ENCODE measurements at regions not wholly inside any gene's neighbourhood (a gene's known extent, or its start where the extent isn't known, plus 50 kb on each side); places are given as distances from the start of the nearest gene placed in this dataset.

DNA sequence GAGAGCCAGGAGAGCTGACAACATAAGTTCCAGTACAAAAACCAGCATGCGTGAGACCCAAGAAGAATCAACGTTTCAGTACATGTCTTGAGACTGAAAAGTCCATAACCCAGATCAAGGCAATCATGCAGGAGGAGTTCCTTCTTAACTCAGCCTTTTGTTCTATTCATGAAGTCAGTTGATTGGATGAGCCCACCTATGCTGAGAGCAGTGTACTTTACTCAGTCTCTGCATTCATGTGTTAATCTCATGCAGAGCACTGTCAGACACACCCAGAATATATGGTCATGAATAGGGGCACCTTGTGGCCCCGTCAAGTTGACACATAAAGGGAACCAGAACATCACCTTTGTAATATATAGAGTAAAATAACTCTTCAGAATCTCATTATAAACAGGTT, 653.6 kb upstream of the CNTNAP5 start:
- TF ChIP-seq, protein P1, sequence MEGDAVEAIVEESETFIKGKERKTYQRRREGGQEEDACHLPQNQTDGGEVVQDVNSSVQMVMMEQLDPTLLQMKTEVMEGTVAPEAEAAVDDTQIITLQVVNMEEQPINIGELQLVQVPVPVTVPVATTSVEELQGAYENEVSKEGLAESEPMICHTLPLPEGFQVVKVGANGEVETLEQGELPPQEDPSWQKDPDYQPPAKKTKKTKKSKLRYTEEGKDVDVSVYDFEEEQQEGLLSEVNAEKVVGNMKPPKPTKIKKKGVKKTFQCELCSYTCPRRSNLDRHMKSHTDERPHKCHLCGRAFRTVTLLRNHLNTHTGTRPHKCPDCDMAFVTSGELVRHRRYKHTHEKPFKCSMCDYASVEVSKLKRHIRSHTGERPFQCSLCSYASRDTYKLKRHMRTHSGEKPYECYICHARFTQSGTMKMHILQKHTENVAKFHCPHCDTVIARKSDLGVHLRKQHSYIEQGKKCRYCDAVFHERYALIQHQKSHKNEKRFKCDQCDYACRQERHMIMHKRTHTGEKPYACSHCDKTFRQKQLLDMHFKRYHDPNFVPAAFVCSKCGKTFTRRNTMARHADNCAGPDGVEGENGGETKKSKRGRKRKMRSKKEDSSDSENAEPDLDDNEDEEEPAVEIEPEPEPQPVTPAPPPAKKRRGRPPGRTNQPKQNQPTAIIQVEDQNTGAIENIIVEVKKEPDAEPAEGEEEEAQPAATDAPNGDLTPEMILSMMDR (conservative IDR thresholded peaks at IDR 0.05): no peak
- no peak overlapping the region for H3K4me3 Mint-ChIP-seq
- Histone ChIP-seq H3K4me1 (ENCODE audit: control insufficient read depth, insufficient read depth, low read length) (no peaks in the 10 kb centered on the region), H3K9me3 (ENCODE audit: control insufficient read depth, low read length) (no peaks in the 10 kb centered on the region), H3K9ac (ENCODE audit: extremely low read depth, low read length, poor library complexity, severe bottlenecking) (no peak overlapping the region), H3K27me3 (ENCODE audit: control insufficient read depth, insufficient read depth, low read length, poor library complexity, severe bottlenecking) (no peaks in the 10 kb centered on the region), H3K4me3 (ENCODE audit: low read length) (no peak overlapping the region), H3K36me3 (ENCODE audit: control insufficient read depth, insufficient read depth, low read length) (no peaks in the 10 kb centered on the region), H3K27ac (ENCODE audit: low read depth, low read length) (no peak overlapping the region)
- H3K36me3 Mint-ChIP-seq (ENCODE audit: low read depth): no peaks in the 10 kb centered on the region
- peaks cover 2% of the 10 kb centered on the region for H3K9me3 Mint-ChIP-seq
- no peaks in the 10 kb centered on the region for H3K27me3 Mint-ChIP-seq (ENCODE audit: insufficient read depth)
- no peaks in the 10 kb centered on the region for H3K4me1 Mint-ChIP-seq
- WGBS, 2 experiments (ENCODE audit: insufficient coverage in 1 of 2, insufficient read length in 1 of 2): 79 to 88% methylated on average over 2 to 3 of the region's 3 CpGs
- no peak overlapping the region for H3K27ac Mint-ChIP-seq
- no peak for DNase-seq

GRCh38 chr2:123380370-123380935, 644.6 kb upstream of the CNTNAP5 start:
- Mint-ChIP-seq H3K27ac (no peak overlapping the region), H3K9me3 (peaks cover 2% of the 10 kb centered on the region), H3K36me3 (ENCODE audit: low read depth) (no peaks in the 10 kb centered on the region), H3K4me1 (no peaks in the 10 kb centered on the region), H3K27me3 (ENCODE audit: insufficient read depth) (no peaks in the 10 kb centered on the region), H3K4me3 (no peak overlapping the region)
- DNase-seq: no peak
- WGBS, 2 experiments (ENCODE audit: insufficient coverage in 1 of 2, insufficient read length in 1 of 2): 90 to 100% methylated on average over 2 to 8 of the region's 8 CpGs
- H3K27ac ChIP-seq (ENCODE audit: low read depth, low read length): no peak overlapping the region
- H3K9me3 ChIP-seq (ENCODE audit: control insufficient read depth, low read length): peaks cover 6% of the 10 kb centered on the region
- no peaks in the 10 kb centered on the region for H3K4me1 ChIP-seq (ENCODE audit: control insufficient read depth, insufficient read depth, low read length)
- no peaks in the 10 kb centered on the region for H3K36me3 ChIP-seq (ENCODE audit: control insufficient read depth, insufficient read depth, low read length)
- H3K4me3 ChIP-seq (ENCODE audit: low read length): no peak overlapping the region
- H3K27me3 ChIP-seq (ENCODE audit: control insufficient read depth, insufficient read depth, low read length, poor library complexity, severe bottlenecking): no peaks in the 10 kb centered on the region
- TF ChIP-seq, protein P1 (conservative IDR thresholded peaks at IDR 0.05): no peak
- H3K9ac ChIP-seq (ENCODE audit: extremely low read depth, low read length, poor library complexity, severe bottlenecking): no peak overlapping the region

DNA sequence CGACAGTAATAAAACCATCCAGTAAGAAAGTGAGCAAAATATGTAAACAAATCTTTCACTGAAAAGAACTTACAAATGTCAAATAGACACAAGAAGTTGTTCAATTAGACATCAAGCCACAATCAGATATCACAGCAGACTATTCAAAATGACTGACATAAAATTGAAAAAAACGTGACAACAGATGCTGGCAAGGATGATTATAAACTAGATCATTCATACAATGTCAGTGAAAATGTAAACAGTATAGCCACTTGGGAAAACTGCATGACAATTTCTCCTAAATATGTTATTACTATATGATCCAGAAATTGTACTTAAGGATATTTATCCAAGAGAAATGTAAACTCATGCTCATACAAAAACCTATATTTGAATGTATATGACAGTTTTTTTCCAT, 609.4 kb upstream of the CNTNAP5 start:
- TF ChIP-seq, protein P1 (conservative IDR thresholded peaks at IDR 0.05): no peak
- Histone ChIP-seq H3K36me3 (ENCODE audit: control insufficient read depth, insufficient read depth, low read length) (no peaks in the 10 kb centered on the region), H3K4me3 (ENCODE audit: low read length) (no peak overlapping the region), H3K9ac (ENCODE audit: extremely low read depth, low read length, poor library complexity, severe bottlenecking) (no peak overlapping the region), H3K4me1 (ENCODE audit: control insufficient read depth, insufficient read depth, low read length) (no peaks in the 10 kb centered on the region), H3K27me3 (ENCODE audit: control insufficient read depth, insufficient read depth, low read length, poor library complexity, severe bottlenecking) (no peaks in the 10 kb centered on the region), H3K27ac (ENCODE audit: low read depth, low read length) (no peak overlapping the region), H3K9me3 (ENCODE audit: control insufficient read depth, low read length) (no peaks in the 10 kb centered on the region)
- no peak for DNase-seq
- 88 to 100% methylated on average over 2 of the region's 2 CpGs for WGBS, 2 experiments (ENCODE audit: insufficient coverage in 1 of 2, insufficient read length in 1 of 2)
- Mint-ChIP-seq H3K4me3 (no peak overlapping the region), H3K9me3 (no peaks in the 10 kb centered on the region), H3K4me1 (no peaks in the 10 kb centered on the region), H3K27ac (no peak overlapping the region), H3K36me3 (ENCODE audit: low read depth) (no peaks in the 10 kb centered on the region), H3K27me3 (ENCODE audit: insufficient read depth) (no peaks in the 10 kb centered on the region)
